Glutamatergic neuron (in vitro differentiated cells): ENCODE measurements at regions not wholly inside any gene's neighbourhood (a gene's known extent, or its start where the extent isn't known, plus 50 kb on each side); places are given as distances from the start of the nearest gene placed in this dataset.

Source experiments
- DNase-seq: peaks from one replicate; pipeline ENCODE4 v3.0.0; 2022
- H3K27ac Mint-ChIP-seq: one replicate; pipeline ENCODE4 v1.8.0; 2020; ENCODE audit warnings: mild to moderate bottlenecking, mixed read lengths, inconsistent platforms; ENCODE audit not compliant: unreplicated experiment
- H3K27me3 Mint-ChIP-seq: one replicate; pipeline ENCODE4 v1.8.0; 2020; ENCODE audit warnings: mild to moderate bottlenecking, moderate library complexity, mixed read lengths, inconsistent platforms; ENCODE audit not compliant: unreplicated experiment
- H3K36me3 Mint-ChIP-seq: one replicate; pipeline ENCODE4 v1.8.0; 2020; ENCODE audit warnings: mild to moderate bottlenecking, mixed read lengths, inconsistent platforms; ENCODE audit not compliant: unreplicated experiment
- H3K4me1 Mint-ChIP-seq: one replicate; pipeline ENCODE4 v1.8.0; 2020; ENCODE audit warnings: mild to moderate bottlenecking, low read depth, mixed read lengths, inconsistent platforms; ENCODE audit not compliant: unreplicated experiment
- H3K4me3 Mint-ChIP-seq: one replicate; pipeline ENCODE4 v1.8.0; 2020; ENCODE audit warnings: mild to moderate bottlenecking, mixed read lengths, inconsistent platforms; ENCODE audit not compliant: unreplicated experiment
- H3K9me3 Mint-ChIP-seq: one replicate; pipeline ENCODE4 v1.8.0; 2020; ENCODE audit warnings: mild to moderate bottlenecking, moderate library complexity, mixed read lengths, inconsistent platforms; ENCODE audit not compliant: unreplicated experiment
- TF ChIP-seq, protein P1 (sequence below): fragments of 200-600 bp; sonication (generic); IDR thresholded peaks from one replicate; pipeline ENCODE4 v1.5.0; 2021; ENCODE audit not compliant: partially characterized antibody, unreplicated experiment

- no peaks in the 10 kb centered on the region for H3K9me3 Mint-ChIP-seq
- TF ChIP-seq, protein P1, sequence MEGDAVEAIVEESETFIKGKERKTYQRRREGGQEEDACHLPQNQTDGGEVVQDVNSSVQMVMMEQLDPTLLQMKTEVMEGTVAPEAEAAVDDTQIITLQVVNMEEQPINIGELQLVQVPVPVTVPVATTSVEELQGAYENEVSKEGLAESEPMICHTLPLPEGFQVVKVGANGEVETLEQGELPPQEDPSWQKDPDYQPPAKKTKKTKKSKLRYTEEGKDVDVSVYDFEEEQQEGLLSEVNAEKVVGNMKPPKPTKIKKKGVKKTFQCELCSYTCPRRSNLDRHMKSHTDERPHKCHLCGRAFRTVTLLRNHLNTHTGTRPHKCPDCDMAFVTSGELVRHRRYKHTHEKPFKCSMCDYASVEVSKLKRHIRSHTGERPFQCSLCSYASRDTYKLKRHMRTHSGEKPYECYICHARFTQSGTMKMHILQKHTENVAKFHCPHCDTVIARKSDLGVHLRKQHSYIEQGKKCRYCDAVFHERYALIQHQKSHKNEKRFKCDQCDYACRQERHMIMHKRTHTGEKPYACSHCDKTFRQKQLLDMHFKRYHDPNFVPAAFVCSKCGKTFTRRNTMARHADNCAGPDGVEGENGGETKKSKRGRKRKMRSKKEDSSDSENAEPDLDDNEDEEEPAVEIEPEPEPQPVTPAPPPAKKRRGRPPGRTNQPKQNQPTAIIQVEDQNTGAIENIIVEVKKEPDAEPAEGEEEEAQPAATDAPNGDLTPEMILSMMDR, result no peak
- H3K27me3 Mint-ChIP-seq, result no peaks in the 10 kb centered on the region
- H3K4me1 Mint-ChIP-seq, result no peaks in the 10 kb centered on the region
- DNase-seq, result no peak
- no peaks in the 10 kb centered on the region for H3K36me3 Mint-ChIP-seq
- no peak overlapping the region for H3K27ac Mint-ChIP-seq
- H3K4me3 Mint-ChIP-seq, result no peak overlapping the region
Observed at GRCh38 chr12:23066095-23066494, 441.1 kb downstream of the ETNK1 start.

DNA sequence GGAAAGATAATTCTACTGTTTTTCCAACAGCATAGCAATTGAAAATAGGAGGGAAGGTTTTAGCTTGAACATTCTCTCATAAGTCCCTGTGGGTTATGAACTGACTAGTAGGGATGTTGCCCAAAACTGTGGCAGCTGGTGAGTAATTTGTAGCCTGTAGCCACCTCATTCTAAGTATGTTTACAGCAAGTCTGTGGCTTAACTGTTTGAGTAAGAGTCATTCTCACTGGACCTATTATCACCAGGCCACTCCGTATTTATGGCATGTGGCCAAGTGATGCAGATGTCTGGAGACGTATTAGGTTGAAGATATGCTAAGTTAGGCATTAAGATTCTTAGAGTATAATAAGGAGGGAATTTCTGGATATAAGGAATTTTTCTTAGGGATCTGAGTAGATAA is 458.3 kb downstream of the ETNK1 start:
- no peaks in the 10 kb centered on the region for H3K36me3 Mint-ChIP-seq
- H3K27me3 Mint-ChIP-seq, result no peaks in the 10 kb centered on the region
- no peak overlapping the region for H3K27ac Mint-ChIP-seq
- DNase-seq, result no peak
- H3K4me3 Mint-ChIP-seq, result no peak overlapping the region
- peaks cover 13% of the 10 kb centered on the region for H3K4me1 Mint-ChIP-seq
- peaks cover 2% of the 10 kb centered on the region for H3K9me3 Mint-ChIP-seq
- TF ChIP-seq, protein P1, result no peak

DNA sequence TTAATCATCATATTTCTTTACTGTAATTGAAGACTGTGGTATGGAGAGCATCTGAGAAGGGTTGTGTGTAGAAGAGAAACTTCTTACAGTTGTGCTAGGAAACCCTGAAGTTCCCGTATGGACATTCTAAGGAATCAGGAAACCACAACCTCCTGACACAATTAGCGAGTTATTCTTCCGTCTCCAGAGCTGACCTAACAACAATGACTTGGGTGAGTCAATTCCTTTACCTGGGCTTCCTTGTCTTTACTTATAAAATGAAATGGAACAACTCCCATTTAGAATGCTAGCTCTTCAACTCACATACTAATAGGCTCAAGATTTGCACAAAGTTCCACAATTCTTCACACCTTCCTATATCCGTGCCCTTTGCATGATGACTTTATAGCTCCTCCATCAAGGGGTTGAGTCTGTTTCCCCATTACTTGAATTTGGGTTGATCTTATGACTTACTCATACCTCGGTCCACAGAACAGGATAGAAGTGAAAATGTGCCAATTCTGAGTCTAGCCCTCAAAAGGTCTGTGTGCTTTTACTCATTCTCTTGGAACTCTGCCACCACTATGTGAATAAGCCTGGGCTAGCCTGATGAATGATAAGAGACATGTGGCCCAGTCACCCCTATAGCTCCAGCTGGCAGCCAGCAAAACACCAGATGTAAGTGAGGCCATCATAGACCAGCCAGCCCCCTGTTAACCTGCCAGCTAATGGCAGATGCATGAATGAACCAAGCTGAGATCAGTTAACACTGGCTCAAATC is 459.4 kb downstream of the ETNK1 start:
- no peak for DNase-seq
- TF ChIP-seq, protein P1, result no peak
- Mint-ChIP-seq H3K4me3 (no peak overlapping the region), H3K4me1 (peaks cover 13% of the 10 kb centered on the region), H3K36me3 (no peaks in the 10 kb centered on the region), H3K27ac (no peak overlapping the region), H3K27me3 (no peaks in the 10 kb centered on the region), H3K9me3 (peaks cover 2% of the 10 kb centered on the region)

- no peak for DNase-seq
- Mint-ChIP-seq H3K36me3 (no peaks in the 10 kb centered on the region), H3K9me3 (no peaks in the 10 kb centered on the region), H3K4me3 (no peak overlapping the region), H3K27ac (no peak overlapping the region), H3K4me1 (peaks cover 5% of the 10 kb centered on the region), H3K27me3 (peaks cover 1% of the 10 kb centered on the region)
- TF ChIP-seq, protein P1, result no peak
Observed at GRCh38 chr12:23088594-23088993, 463.6 kb downstream of the ETNK1 start.

DNA sequence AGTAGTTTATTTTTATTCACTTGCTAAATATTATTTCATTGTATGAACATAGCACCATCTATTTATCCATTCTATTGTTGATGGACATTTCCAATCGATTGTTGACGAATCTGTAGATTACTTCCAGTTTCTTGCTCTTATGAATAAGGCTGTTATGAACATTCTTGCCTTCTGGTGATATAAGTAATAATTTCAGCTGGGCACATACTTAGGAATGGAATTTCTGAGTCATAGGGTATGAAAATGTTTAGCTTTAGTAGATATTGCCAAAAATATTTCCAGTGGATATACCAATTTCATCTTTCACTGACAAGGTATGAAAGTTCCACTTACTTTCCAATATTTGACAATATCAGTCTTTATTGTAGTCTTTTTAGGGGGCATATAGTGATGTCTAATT is 468.5 kb downstream of the ETNK1 start:
- TF ChIP-seq, protein P1, result no peak
- Mint-ChIP-seq H3K4me3 (no peak overlapping the region), H3K27me3 (peaks cover 1% of the 10 kb centered on the region), H3K9me3 (no peaks in the 10 kb centered on the region), H3K4me1 (no peaks in the 10 kb centered on the region), H3K36me3 (no peaks in the 10 kb centered on the region), H3K27ac (no peak overlapping the region)
- no peak for DNase-seq
